WTC11 (cell line): ENCODE measurements at regions not wholly inside any gene's neighbourhood (a gene's known extent, or its start where the extent isn't known, plus 50 kb on each side); places are given as distances from the start of the nearest gene placed in this dataset.

Experiments used
- ATAC-seq: fragments of 200-7000 bp; cut with Tn5 transposase; 2 replicates; pipeline ENCODE4 v1.10.0; 2021; ENCODE audit warnings: mild to moderate bottlenecking, moderate library complexity
- CTCF ChIA-PET: fragments of 300-600 bp; sonication (Branson Sonifier 250); formaldehyde crosslinking; loops from one replicate; lab custom pipeline; 2021; ENCODE audit warnings: antibody characterized with exemption; lab: Charles Lee
- POLR2A ChIA-PET: fragments of 350-600 bp; sonication (Branson Sonifier 250); formaldehyde crosslinking; loops from one replicate; lab custom pipeline; 2021; ENCODE audit warnings: antibody characterized with exemption; lab: Charles Lee
- DNase-seq: peaks from one replicate; pipeline ENCODE4 v3.0.0; 2021; ENCODE audit warnings: low spot score
- H3K27ac Mint-ChIP-seq: 2 replicates; pipeline ENCODE4 v1.8.0; 2021; ENCODE audit warnings: mixed read lengths
- H3K27me3 Mint-ChIP-seq: 2 replicates; pipeline ENCODE4 v1.8.0; 2021; ENCODE audit warnings: low read depth, mild to moderate bottlenecking, moderate library complexity, mixed read lengths
- H3K36me3 Mint-ChIP-seq: 2 replicates; pipeline ENCODE4 v1.8.0; 2021; ENCODE audit warnings: mixed read lengths
- H3K4me1 Mint-ChIP-seq: 2 replicates; pipeline ENCODE4 v1.8.0; 2022; ENCODE audit warnings: mixed read lengths
- H3K4me3 Mint-ChIP-seq: 2 replicates; pipeline ENCODE4 v1.8.0; 2021; ENCODE audit warnings: mild to moderate bottlenecking, moderate library complexity, mixed read lengths
- H3K9me3 Mint-ChIP-seq: 2 replicates; pipeline ENCODE4 v1.8.0; 2021; ENCODE audit warnings: mixed read lengths
- CREB1 ChIP-seq: sonication (generic); formaldehyde crosslinking; IDR thresholded peaks from 2 replicates; pipeline ENCODE4 v1.8.0; 2023; ENCODE audit warnings: mild to moderate bottlenecking, missing genetic modification reagents
- CREM ChIP-seq: sonication (generic); formaldehyde crosslinking; IDR thresholded peaks from 2 replicates; pipeline ENCODE4 v1.8.1; 2022; ENCODE audit warnings: mild to moderate bottlenecking, missing genetic modification reagents, moderate library complexity
- EMX1 ChIP-seq: fragments of 250-450 bp; sonication (Bioruptor Pico); IDR thresholded peaks from 2 replicates; pipeline ENCODE4 v1.8.0; 2021; ENCODE audit warnings: mild to moderate bottlenecking
- ESRRA ChIP-seq: sonication (generic); formaldehyde crosslinking; IDR thresholded peaks from 2 replicates; pipeline ENCODE4 v1.8.1; 2022; ENCODE audit warnings: mild to moderate bottlenecking, missing genetic modification reagents, borderline replicate concordance
- IRF2 ChIP-seq: sonication (generic); formaldehyde crosslinking; IDR thresholded peaks from 2 replicates; pipeline ENCODE4 v1.8.0; 2022; ENCODE audit warnings: low read depth, missing genetic modification reagents, borderline replicate concordance
- JUN ChIP-seq: sonication (generic); formaldehyde crosslinking; IDR thresholded peaks from 2 replicates; pipeline ENCODE4 v1.8.0; 2023; ENCODE audit warnings: mild to moderate bottlenecking, missing genetic modification reagents
- KAT7 ChIP-seq: sonication (generic); formaldehyde crosslinking; IDR thresholded peaks from 2 replicates; pipeline ENCODE4 v1.8.1; 2023; ENCODE audit warnings: missing genetic modification reagents, mild to moderate bottlenecking, borderline replicate concordance
- MXD4 ChIP-seq: fragments of 250-450 bp; sonication (Bioruptor Pico); IDR thresholded peaks from 2 replicates; pipeline ENCODE4 v1.8.0; 2021; ENCODE audit warnings: mild to moderate bottlenecking, moderate library complexity, borderline replicate concordance
- NFATC4 ChIP-seq: fragments of 250-450 bp; sonication (Bioruptor Pico); IDR thresholded peaks from 2 replicates; pipeline ENCODE4 v1.9.0; 2021; ENCODE audit warnings: mild to moderate bottlenecking
- OVOL2 ChIP-seq: fragments of 250-450 bp; sonication (Bioruptor Pico); IDR thresholded peaks from 2 replicates; pipeline ENCODE4 v1.9.0; 2021; ENCODE audit warnings: mild to moderate bottlenecking, borderline replicate concordance
- PRRX2 ChIP-seq: fragments of 250-450 bp; sonication (Bioruptor Pico); IDR thresholded peaks from 2 replicates; pipeline ENCODE4 v1.8.0; 2021; ENCODE audit warnings: mild to moderate bottlenecking
- SP1 ChIP-seq: sonication (generic); formaldehyde crosslinking; conservative IDR thresholded peaks from 2 replicates; pipeline ENCODE4 v1.8.1; 2022; ENCODE audit warnings: missing genetic modification reagents
- TEAD1 ChIP-seq: sonication (generic); formaldehyde crosslinking; IDR thresholded peaks from 2 replicates; pipeline ENCODE4 v1.8.0; 2022; ENCODE audit warnings: mild to moderate bottlenecking, missing genetic modification reagents
- ZBTB21 ChIP-seq: sonication (generic); formaldehyde crosslinking; IDR thresholded peaks from 2 replicates; pipeline ENCODE4 v1.8.1; 2023; ENCODE audit warnings: mild to moderate bottlenecking, missing genetic modification reagents, borderline replicate concordance
- ZNF121 ChIP-seq: sonication (generic); formaldehyde crosslinking; IDR thresholded peaks from 2 replicates; pipeline ENCODE4 v1.8.0; 2023; ENCODE audit warnings: missing genetic modification reagents
- ZNF138 ChIP-seq: sonication (generic); formaldehyde crosslinking; conservative IDR thresholded peaks from 2 replicates; pipeline ENCODE4 v1.8.1; 2022; ENCODE audit warnings: mild to moderate bottlenecking, moderate library complexity, missing genetic modification reagents
- ZNF219 ChIP-seq: sonication (generic); formaldehyde crosslinking; IDR thresholded peaks from 2 replicates; pipeline ENCODE4 v1.8.0; 2023; ENCODE audit warnings: missing genetic modification reagents, mild to moderate bottlenecking, borderline replicate concordance
- ZNF423 ChIP-seq: fragments of 250-450 bp; sonication (Bioruptor Pico); IDR thresholded peaks from 2 replicates; pipeline ENCODE4 v2.1.2; 2022; ENCODE audit warnings: mild to moderate bottlenecking, moderate library complexity
- ZNF671 ChIP-seq: fragments of 250-450 bp; sonication (Bioruptor Pico); IDR thresholded peaks from 2 replicates; pipeline ENCODE4 v1.8.0; 2021; ENCODE audit warnings: mild to moderate bottlenecking
- TF ChIP-seq, protein P1 (sequence below): sonication (generic); formaldehyde crosslinking; IDR thresholded peaks from 2 replicates; pipeline ENCODE4 v1.8.0; 2022; ENCODE audit warnings: mild to moderate bottlenecking, missing genetic modification reagents
- TF ChIP-seq, protein P2 (sequence below): sonication (generic); formaldehyde crosslinking; IDR thresholded peaks from 2 replicates; pipeline ENCODE4 v1.8.1; 2022; ENCODE audit warnings: low read depth, missing genetic modification reagents, borderline replicate concordance
- TF ChIP-seq, protein P3 (sequence below): sonication (generic); formaldehyde crosslinking; IDR thresholded peaks from 2 replicates; pipeline ENCODE4 v1.8.1; 2022; ENCODE audit warnings: low read depth, mild to moderate bottlenecking, moderate library complexity, missing genetic modification reagents, borderline replicate concordance
- TF ChIP-seq, protein P4 (sequence below): sonication (generic); formaldehyde crosslinking; IDR thresholded peaks from 2 replicates; pipeline ENCODE4 v1.8.0; 2023; ENCODE audit warnings: missing genetic modification reagents, mild to moderate bottlenecking, borderline replicate concordance
- TF ChIP-seq, protein P5 (sequence below): sonication (generic); formaldehyde crosslinking; IDR thresholded peaks from 2 replicates; pipeline ENCODE4 v1.8.0; 2022; ENCODE audit warnings: mild to moderate bottlenecking, missing genetic modification reagents
- TF ChIP-seq, protein P6 (sequence below): sonication (generic); formaldehyde crosslinking; conservative IDR thresholded peaks from 2 replicates; pipeline ENCODE4 v1.8.1; 2023; ENCODE audit warnings: mild to moderate bottlenecking, low read depth, missing genetic modification reagents, moderate library complexity
- TF ChIP-seq, protein P7 (sequence below): sonication (generic); formaldehyde crosslinking; IDR thresholded peaks from 2 replicates; pipeline ENCODE4 v1.8.1; 2022; ENCODE audit warnings: mild to moderate bottlenecking, missing genetic modification reagents, moderate library complexity, borderline replicate concordance

DNA sequence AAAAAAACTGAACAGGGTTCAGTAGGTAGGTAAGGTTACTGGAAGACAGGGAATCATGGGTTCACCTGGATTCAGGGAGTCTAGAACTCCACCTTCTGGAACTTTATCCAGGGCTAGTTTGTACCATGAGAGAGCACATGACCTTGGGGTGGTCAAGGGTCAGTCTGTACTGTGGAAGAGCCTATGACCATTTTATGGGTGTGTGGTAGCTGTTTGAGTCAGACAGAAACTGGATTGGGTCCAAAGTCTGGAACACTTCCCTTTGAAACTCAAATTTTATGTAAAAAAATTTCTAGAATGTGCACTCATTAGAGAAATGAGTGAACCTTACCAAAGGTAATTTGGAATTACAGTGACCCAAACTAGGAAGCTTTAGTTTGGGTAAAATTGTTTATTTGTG lies 486.0 kb upstream of the AGTR1 start:
- CTCF ChIA-PET: interaction anchor here (0.7 to 1.7 kb wide), 2 partner anchors 9 to 10 kb away, joined by 3 to 6 read pairs; no protein-coding TSS in a partner anchor
- no peak for TF ChIP-seq PRRX2 (CRISPR knock-in tag)
- TF ChIP-seq ZBTB21: no peak
- TF ChIP-seq, protein P1, sequence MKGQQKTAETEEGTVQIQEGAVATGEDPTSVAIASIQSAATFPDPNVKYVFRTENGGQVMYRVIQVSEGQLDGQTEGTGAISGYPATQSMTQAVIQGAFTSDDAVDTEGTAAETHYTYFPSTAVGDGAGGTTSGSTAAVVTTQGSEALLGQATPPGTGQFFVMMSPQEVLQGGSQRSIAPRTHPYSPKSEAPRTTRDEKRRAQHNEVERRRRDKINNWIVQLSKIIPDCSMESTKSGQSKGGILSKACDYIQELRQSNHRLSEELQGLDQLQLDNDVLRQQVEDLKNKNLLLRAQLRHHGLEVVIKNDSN (CRISPR knock-in tag): no peak
- TF ChIP-seq, protein P2, sequence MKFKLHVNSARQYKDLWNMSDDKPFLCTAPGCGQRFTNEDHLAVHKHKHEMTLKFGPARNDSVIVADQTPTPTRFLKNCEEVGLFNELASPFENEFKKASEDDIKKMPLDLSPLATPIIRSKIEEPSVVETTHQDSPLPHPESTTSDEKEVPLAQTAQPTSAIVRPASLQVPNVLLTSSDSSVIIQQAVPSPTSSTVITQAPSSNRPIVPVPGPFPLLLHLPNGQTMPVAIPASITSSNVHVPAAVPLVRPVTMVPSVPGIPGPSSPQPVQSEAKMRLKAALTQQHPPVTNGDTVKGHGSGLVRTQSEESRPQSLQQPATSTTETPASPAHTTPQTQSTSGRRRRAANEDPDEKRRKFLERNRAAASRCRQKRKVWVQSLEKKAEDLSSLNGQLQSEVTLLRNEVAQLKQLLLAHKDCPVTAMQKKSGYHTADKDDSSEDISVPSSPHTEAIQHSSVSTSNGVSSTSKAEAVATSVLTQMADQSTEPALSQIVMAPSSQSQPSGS (CRISPR knock-in tag): no peak
- TF ChIP-seq ZNF219 (CRISPR knock-in tag): no peak
- TF ChIP-seq, protein P3, sequence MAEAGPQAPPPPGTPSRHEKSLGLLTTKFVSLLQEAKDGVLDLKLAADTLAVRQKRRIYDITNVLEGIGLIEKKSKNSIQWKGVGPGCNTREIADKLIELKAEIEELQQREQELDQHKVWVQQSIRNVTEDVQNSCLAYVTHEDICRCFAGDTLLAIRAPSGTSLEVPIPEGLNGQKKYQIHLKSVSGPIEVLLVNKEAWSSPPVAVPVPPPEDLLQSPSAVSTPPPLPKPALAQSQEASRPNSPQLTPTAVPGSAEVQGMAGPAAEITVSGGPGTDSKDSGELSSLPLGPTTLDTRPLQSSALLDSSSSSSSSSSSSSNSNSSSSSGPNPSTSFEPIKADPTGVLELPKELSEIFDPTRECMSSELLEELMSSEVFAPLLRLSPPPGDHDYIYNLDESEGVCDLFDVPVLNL (CRISPR knock-in tag): no peak
- no peak for TF ChIP-seq IRF2 (CRISPR knock-in tag)
- TF ChIP-seq, protein P4, sequence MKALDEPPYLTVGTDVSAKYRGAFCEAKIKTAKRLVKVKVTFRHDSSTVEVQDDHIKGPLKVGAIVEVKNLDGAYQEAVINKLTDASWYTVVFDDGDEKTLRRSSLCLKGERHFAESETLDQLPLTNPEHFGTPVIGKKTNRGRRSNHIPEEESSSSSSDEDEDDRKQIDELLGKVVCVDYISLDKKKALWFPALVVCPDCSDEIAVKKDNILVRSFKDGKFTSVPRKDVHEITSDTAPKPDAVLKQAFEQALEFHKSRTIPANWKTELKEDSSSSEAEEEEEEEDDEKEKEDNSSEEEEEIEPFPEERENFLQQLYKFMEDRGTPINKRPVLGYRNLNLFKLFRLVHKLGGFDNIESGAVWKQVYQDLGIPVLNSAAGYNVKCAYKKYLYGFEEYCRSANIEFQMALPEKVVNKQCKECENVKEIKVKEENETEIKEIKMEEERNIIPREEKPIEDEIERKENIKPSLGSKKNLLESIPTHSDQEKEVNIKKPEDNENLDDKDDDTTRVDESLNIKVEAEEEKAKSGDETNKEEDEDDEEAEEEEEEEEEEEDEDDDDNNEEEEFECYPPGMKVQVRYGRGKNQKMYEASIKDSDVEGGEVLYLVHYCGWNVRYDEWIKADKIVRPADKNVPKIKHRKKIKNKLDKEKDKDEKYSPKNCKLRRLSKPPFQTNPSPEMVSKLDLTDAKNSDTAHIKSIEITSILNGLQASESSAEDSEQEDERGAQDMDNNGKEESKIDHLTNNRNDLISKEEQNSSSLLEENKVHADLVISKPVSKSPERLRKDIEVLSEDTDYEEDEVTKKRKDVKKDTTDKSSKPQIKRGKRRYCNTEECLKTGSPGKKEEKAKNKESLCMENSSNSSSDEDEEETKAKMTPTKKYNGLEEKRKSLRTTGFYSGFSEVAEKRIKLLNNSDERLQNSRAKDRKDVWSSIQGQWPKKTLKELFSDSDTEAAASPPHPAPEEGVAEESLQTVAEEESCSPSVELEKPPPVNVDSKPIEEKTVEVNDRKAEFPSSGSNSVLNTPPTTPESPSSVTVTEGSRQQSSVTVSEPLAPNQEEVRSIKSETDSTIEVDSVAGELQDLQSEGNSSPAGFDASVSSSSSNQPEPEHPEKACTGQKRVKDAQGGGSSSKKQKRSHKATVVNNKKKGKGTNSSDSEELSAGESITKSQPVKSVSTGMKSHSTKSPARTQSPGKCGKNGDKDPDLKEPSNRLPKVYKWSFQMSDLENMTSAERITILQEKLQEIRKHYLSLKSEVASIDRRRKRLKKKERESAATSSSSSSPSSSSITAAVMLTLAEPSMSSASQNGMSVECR: no peak
- TF ChIP-seq TEAD1: no peak
- no peak for TF ChIP-seq ZNF121 (CRISPR knock-in tag)
- no peak for TF ChIP-seq EMX1
- TF ChIP-seq JUN (CRISPR knock-in tag): no peak
- no peak for TF ChIP-seq SP1 (CRISPR knock-in tag)
- POLR2A ChIA-PET: no interaction called here

DNA sequence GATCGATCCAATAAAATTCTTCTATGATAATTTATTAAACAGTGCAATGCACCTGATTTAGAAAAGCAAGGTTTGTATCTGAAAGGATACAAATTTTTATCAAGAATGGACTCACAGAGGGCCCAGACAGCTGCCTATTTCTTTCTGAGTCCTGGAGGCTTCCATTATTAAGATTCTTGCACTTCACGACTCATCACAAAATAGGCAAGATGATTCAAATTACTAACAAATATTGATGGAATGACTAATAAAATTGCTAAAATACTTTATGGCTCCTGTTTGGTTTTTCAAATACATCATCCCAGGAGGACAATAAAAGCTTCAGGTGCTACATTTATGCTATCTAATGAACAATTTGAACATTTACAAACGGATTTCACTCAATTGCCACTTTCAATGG lies 483.0 kb upstream of the AGTR1 start:
- DNase-seq (no peak), ATAC-seq (no peak)
- ChIA-PET POLR2A (no interaction called here), CTCF (no interaction called here)
- H3K27me3 Mint-ChIP-seq: no peaks in the 10 kb centered on the region; the same call in 1 of the 2 replicates
- no peak overlapping the region for H3K27ac Mint-ChIP-seq
- H3K4me3 Mint-ChIP-seq: no peak overlapping the region
- peaks cover 10% of the 10 kb centered on the region for H3K4me1 Mint-ChIP-seq
- no peaks in the 10 kb centered on the region for H3K9me3 Mint-ChIP-seq
- H3K36me3 Mint-ChIP-seq: no peaks in the 10 kb centered on the region
- TF ChIP-seq, protein P5, sequence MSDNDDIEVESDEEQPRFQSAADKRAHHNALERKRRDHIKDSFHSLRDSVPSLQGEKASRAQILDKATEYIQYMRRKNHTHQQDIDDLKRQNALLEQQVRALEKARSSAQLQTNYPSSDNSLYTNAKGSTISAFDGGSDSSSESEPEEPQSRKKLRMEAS: no peak
- TF ChIP-seq ZNF219 (CRISPR knock-in tag) (no peak), ZNF138 (no peak), ZNF423 (CRISPR knock-in tag) (no peak), CREB1 (CRISPR knock-in tag) (no peak), SP1 (CRISPR knock-in tag) (no peak), OVOL2 (CRISPR knock-in tag) (no peak), ESRRA (CRISPR knock-in tag) (no peak), NFATC4 (CRISPR knock-in tag) (no peak), ZNF671 (CRISPR knock-in tag) (no peak), KAT7 (CRISPR knock-in tag) (no peak), MXD4 (no peak), ZNF121 (CRISPR knock-in tag) (no peak), CREM (CRISPR knock-in tag) (no peak)
- TF ChIP-seq, protein P6, sequence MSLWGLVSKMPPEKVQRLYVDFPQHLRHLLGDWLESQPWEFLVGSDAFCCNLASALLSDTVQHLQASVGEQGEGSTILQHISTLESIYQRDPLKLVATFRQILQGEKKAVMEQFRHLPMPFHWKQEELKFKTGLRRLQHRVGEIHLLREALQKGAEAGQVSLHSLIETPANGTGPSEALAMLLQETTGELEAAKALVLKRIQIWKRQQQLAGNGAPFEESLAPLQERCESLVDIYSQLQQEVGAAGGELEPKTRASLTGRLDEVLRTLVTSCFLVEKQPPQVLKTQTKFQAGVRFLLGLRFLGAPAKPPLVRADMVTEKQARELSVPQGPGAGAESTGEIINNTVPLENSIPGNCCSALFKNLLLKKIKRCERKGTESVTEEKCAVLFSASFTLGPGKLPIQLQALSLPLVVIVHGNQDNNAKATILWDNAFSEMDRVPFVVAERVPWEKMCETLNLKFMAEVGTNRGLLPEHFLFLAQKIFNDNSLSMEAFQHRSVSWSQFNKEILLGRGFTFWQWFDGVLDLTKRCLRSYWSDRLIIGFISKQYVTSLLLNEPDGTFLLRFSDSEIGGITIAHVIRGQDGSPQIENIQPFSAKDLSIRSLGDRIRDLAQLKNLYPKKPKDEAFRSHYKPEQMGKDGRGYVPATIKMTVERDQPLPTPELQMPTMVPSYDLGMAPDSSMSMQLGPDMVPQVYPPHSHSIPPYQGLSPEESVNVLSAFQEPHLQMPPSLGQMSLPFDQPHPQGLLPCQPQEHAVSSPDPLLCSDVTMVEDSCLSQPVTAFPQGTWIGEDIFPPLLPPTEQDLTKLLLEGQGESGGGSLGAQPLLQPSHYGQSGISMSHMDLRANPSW (CRISPR knock-in tag): no peak
- TF ChIP-seq, protein P7, sequence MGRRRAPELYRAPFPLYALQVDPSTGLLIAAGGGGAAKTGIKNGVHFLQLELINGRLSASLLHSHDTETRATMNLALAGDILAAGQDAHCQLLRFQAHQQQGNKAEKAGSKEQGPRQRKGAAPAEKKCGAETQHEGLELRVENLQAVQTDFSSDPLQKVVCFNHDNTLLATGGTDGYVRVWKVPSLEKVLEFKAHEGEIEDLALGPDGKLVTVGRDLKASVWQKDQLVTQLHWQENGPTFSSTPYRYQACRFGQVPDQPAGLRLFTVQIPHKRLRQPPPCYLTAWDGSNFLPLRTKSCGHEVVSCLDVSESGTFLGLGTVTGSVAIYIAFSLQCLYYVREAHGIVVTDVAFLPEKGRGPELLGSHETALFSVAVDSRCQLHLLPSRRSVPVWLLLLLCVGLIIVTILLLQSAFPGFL (CRISPR knock-in tag): no peak

More for the DNA sequence above, 486.0 kb upstream of the AGTR1 start:
- Mint-ChIP-seq H3K4me3 (no peak overlapping the region), H3K27ac (no peak overlapping the region), H3K4me1 (peaks cover 25% of the 10 kb centered on the region), H3K27me3 (no peaks in the 10 kb centered on the region), H3K9me3 (no peaks in the 10 kb centered on the region), H3K36me3 (no peaks in the 10 kb centered on the region)
- ATAC-seq (no peak), DNase-seq (no peak)
